Common myeloid progenitor, CD34-positive (primary cell): ENCODE measurements at regions not wholly inside any gene's neighbourhood (a gene's known extent, or its start where the extent isn't known, plus 50 kb on each side); places are given as distances from the start of the nearest gene placed in this dataset.
A peak's percentile ranks its signal among the peaks of the same experiment; 100 is the strongest.

Experiments
- CTCF ChIA-PET: fragments of 350-600 bp; sonication (Branson Sonifier 250); formaldehyde crosslinking; loops from one replicate; lab custom pipeline; 2021; ENCODE audit warnings: antibody characterized with exemption; lab: Charles Lee
- POLR2A ChIA-PET: fragments of 350-600 bp; sonication (Branson Sonifier 250); formaldehyde crosslinking; loops from one replicate; lab custom pipeline; 2021; ENCODE audit warnings: antibody characterized with exemption; lab: Charles Lee
- DNase-seq, 3 donors: peaks; one replicate each; pipeline versions ENCODE4 v3.0.0 to v3.0.0-alpha.2; 2013
- H3K27ac ChIP-seq, 2 experiments: 1 replicate in 1 of 2; 2 replicates in 1 of 2; pipeline ENCODE4 v1.7.0; 2013; ENCODE audit warnings: inconsistent platforms in 2 of 2, low read length in 2 of 2, mild to moderate bottlenecking in 2 of 2, low read depth in 1 of 2, moderate library complexity in 1 of 2; ENCODE audit not compliant: severe bottlenecking in 2 of 2, insufficient read depth in 1 of 2, poor library complexity in 1 of 2
- H3K27me3 ChIP-seq, 5 experiments: replicated peaks in 2 of 5; 1 replicate in 3 of 5; 2 replicates in 2 of 5; pipeline versions ENCODE4 v1.6.1 to v1.7.0; 2013; ENCODE audit warnings: low read length in 4 of 5, mild to moderate bottlenecking in 2 of 5, moderate library complexity in 2 of 5, inconsistent platforms in 1 of 5; ENCODE audit not compliant: insufficient read depth in 5 of 5, control insufficient read depth in 4 of 5
- H3K36me3 ChIP-seq, 4 experiments: 1 replicate in 2 of 4; 2 replicates in 2 of 4; pipeline versions ENCODE4 v1.6.1 to v1.7.0; 2013; ENCODE audit warnings: low read length in 3 of 4, control low read depth in 1 of 4, mild to moderate bottlenecking in 1 of 4; ENCODE audit not compliant: control insufficient read depth in 4 of 4, insufficient read depth in 4 of 4
- H3K4me1 ChIP-seq, 4 experiments: 1 replicate in 3 of 4; 2 replicates in 1 of 4; pipeline versions ENCODE4 v1.6.1 to v1.7.1; 2013; ENCODE audit warnings: low read length in 3 of 4, mild to moderate bottlenecking in 3 of 4, control low read depth in 1 of 4, inconsistent platforms in 1 of 4, moderate library complexity in 1 of 4; ENCODE audit not compliant: control insufficient read depth in 4 of 4, insufficient read depth in 4 of 4; ENCODE audit errors: control extremely low read depth in 1 of 4
- H3K4me3 ChIP-seq, 7 experiments: 1 replicate in 4 of 7; 2 replicates in 3 of 7; pipeline versions ENCODE4 v1.5.1 to v1.7.0; 2013; ENCODE audit warnings: mild to moderate bottlenecking in 7 of 7, low read length in 6 of 7, moderate library complexity in 6 of 7, inconsistent platforms in 2 of 7, low read depth in 2 of 7, control low read depth in 1 of 7; ENCODE audit not compliant: insufficient read depth in 4 of 7, control insufficient read depth in 1 of 7; ENCODE audit errors: extremely low read depth in 1 of 7
- H3K9me3 ChIP-seq, 5 experiments: 1 replicate in 4 of 5; 2 replicates in 1 of 5; pipeline versions ENCODE4 v1.6.1 to v1.7.1; 2013; ENCODE audit warnings: low read length in 4 of 5, mild to moderate bottlenecking in 2 of 5, inconsistent platforms in 1 of 5, low read depth in 1 of 5, moderate library complexity in 1 of 5; ENCODE audit not compliant: control insufficient read depth in 4 of 5, insufficient read depth in 2 of 5; ENCODE audit errors: control extremely low read depth in 1 of 5
- WGBS: methylation state at CpG from one replicate; pipeline ENCODE4 v1.1.5; 2013; ENCODE audit not compliant: insufficient coverage; 5-methylcytosine and 5-hydroxymethylcytosine counted together

- CTCF ChIA-PET: interaction anchor here (1.1 to 1.5 kb wide), 2 partner anchors 10 to 34 kb away, joined by 3 to 4 read pairs; no protein-coding TSS in a partner anchor
Measured at GRCh38 chr12:13288937-13289652, 92.6 kb downstream of the EMP1 start.

DNA sequence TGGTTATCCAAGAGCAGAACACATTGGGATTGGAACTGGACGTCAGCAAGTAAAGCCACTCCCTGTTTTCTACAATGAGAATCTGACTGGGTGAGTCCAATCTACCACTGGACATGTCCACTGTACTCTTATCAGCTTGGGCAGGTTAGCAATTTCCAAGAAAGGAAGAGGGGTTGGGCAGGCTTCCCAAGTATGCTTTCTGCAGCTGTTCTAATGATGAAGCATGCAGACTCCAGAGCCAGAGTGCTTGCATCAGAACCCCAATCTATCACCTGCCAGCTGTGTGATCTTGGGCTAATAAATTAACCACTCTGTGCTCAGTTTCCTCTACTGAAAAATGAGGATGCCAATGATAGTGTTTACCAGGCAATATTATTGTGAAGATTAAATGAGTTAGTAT is 92.0 kb downstream of the EMP1 start:
- WGBS: 47% methylated on average over 1 of the region's 1 CpG
- DNase-seq: no peak
- Histone ChIP-seq H3K4me3 (no peak overlapping the region), H3K27ac (no peak overlapping the region), H3K9me3 (no peaks in the 10 kb centered on the region), H3K4me1 (no peaks in the 10 kb centered on the region), H3K36me3 (no peaks in the 10 kb centered on the region), H3K27me3 (peaks cover 0 to 2% (median 0%) of the 10 kb centered on the region in 5 experiments)
- ChIA-PET CTCF (interaction anchor here (0.6 to 1.5 kb wide), 3 partner anchors 10 to 33 kb away, joined by 3 to 4 read pairs (median 3); no protein-coding TSS in a partner anchor), POLR2A (no interaction called here)

More at GRCh38 chr12:13288937-13289652, 92.6 kb downstream of the EMP1 start:
- Histone ChIP-seq H3K4me3 (no peak overlapping the region), H3K27ac (no peak overlapping the region), H3K36me3 (no peaks in the 10 kb centered on the region), H3K27me3 (peaks cover 0 to 5% (median 0%) of the 10 kb centered on the region in 5 experiments), H3K9me3 (no peaks in the 10 kb centered on the region), H3K4me1 (no peaks in the 10 kb centered on the region)
- 89% methylated on average over 10 of the region's 11 CpGs for WGBS
- POLR2A ChIA-PET: interaction anchor here (0.7 kb wide), 1 partner anchor 10 kb away, joined by 3 read pairs; no protein-coding TSS in a partner anchor
- DNase-seq: no peak

- H3K9me3 ChIP-seq: peaks cover 0 to 6% (median 0%) of the 10 kb centered on the region in 5 experiments
- no peak overlapping the region for H3K4me3 ChIP-seq
- ChIA-PET CTCF (interaction anchor here (1.6 kb wide), 1 partner anchor 13 kb away, joined by 4 read pairs; no protein-coding TSS in a partner anchor), POLR2A (no interaction called here)
- no peaks in the 10 kb centered on the region for H3K36me3 ChIP-seq
- no peaks in the 10 kb centered on the region for H3K4me1 ChIP-seq
- H3K27ac ChIP-seq: no peak overlapping the region
- no peak for DNase-seq
- peaks cover 0 to 15% (median 7%) of the 10 kb centered on the region in 5 experiments for H3K27me3 ChIP-seq
Measured at GRCh38 chr12:13283867-13284266, 87.3 kb downstream of the EMP1 start.

DNA sequence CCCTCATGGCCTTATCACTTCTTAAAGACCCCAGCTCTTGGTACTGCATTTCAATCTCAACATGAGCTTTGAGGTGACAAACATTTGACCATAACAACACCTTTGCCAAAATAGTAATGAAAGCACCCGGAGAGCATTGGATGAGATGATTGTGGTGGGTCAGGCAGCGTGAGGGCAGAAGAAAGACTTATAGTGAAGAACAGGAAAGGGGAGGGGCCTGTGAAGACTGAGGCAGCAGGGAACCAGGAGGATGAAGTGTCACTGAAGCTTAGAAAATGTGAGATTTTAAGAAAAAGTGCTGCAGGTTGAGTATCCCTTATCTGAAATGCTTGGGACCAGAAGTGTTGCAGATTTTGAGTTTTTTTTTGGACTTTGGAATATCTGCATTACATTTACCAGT is 86.3 kb downstream of the EMP1 start:
- H3K27me3 ChIP-seq: peaks cover 0 to 20% (median 9%) of the 10 kb centered on the region in 5 experiments
- H3K9me3 ChIP-seq: peaks cover 0 to 6% (median 0%) of the 10 kb centered on the region in 5 experiments
- CTCF ChIA-PET: interaction anchor here (1.2 to 2.0 kb wide), 2 partner anchors 17 to 378 kb away, joined by 3 to 4 read pairs; no protein-coding TSS in a partner anchor
- no peaks in the 10 kb centered on the region for H3K4me1 ChIP-seq
- H3K4me3 ChIP-seq: no peak overlapping the region
- DNase-seq: no peak
- no peak overlapping the region for H3K27ac ChIP-seq
- no peaks in the 10 kb centered on the region for H3K36me3 ChIP-seq
- WGBS: 50% methylated on average over 1 of the region's 2 CpGs
- POLR2A ChIA-PET: no interaction called here

GRCh38 chr12:13278249-13278787 is 81.8 kb downstream of the EMP1 start:
- 24% methylated on average over 29 of the region's 32 CpGs for WGBS
- Histone ChIP-seq H3K4me1 (peaks cover 0 to 7% (median 2%) of the 10 kb centered on the region in 4 experiments), H3K36me3 (no peaks in the 10 kb centered on the region), H3K4me3 (no peak overlapping the region), H3K27ac (no peak overlapping the region), H3K27me3 (peaks cover 2 to 36% (median 23%) of the 10 kb centered on the region in 5 experiments), H3K9me3 (peaks cover 0 to 6% (median 0%) of the 10 kb centered on the region in 5 experiments)
- POLR2A ChIA-PET: interaction anchor here (0.6 kb wide), 2 partner anchors 11 to 293 kb away, joined by 3 read pairs; no protein-coding TSS in a partner anchor
- peak; percentile 57 to 74 (median 69) for DNase-seq
- CTCF ChIA-PET: interaction anchor here (1.0 to 1.8 kb wide), 6 partner anchors 10 to 889 kb away, joined by 3 to 5 read pairs (median 4); no protein-coding TSS in a partner anchor

DNA sequence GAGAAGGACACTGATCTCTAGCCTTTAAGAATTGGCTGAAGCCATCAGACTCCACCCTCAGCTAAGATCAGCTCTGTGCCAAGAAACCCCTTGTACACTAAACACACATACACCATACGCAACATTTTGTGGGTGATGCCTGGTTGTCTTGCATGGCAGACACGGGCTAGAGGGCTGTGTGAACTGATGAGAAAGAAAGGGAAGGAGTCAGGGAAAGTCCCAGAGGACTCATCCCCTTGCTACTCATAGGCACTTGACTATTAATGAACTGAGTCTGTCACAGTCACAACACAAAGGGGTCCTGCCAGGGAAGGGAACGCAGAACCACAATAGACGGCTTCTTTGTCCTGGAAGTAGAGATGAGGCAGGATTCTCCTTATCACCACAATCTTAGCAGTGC is 80.8 kb downstream of the EMP1 start:
- Histone ChIP-seq H3K27me3 (peaks cover 2 to 36% (median 21%) of the 10 kb centered on the region in 5 experiments), H3K4me1 (peaks cover 0 to 7% (median 2%) of the 10 kb centered on the region in 4 experiments), H3K9me3 (peaks cover 0 to 6% (median 0%) of the 10 kb centered on the region in 5 experiments), H3K36me3 (no peaks in the 10 kb centered on the region), H3K4me3 (no peak overlapping the region), H3K27ac (no peak overlapping the region)
- POLR2A ChIA-PET: no interaction called here
- DNase-seq: no peak
- 90% methylated on average over 2 of the region's 4 CpGs for WGBS
- CTCF ChIA-PET: interaction anchor here (0.6 kb wide), 1 partner anchor 10 kb away, joined by 3 read pairs; no protein-coding TSS in a partner anchor
